HL-60 (cell line): ENCODE measurements at regions not wholly inside any gene's neighbourhood (a gene's known extent, or its start where the extent isn't known, plus 50 kb on each side); places are given as distances from the start of the nearest gene placed in this dataset.

Experiments
- DNase-seq, 2 experiments: peaks; one replicate each; pipeline ENCODE4 v3.0.0-alpha.2; 2010 to 2020; ENCODE audit warnings: low read depth in 1 of 2, low spot score in 1 of 2
- H3K27ac ChIP-seq: fragments of 250-450 bp; sonication (Bioruptor Pico); replicated peaks from 2 replicates; pipeline ENCODE4 v1.5.1; 2020; ENCODE audit warnings: mild to moderate bottlenecking, moderate library complexity
- H3K27me3 ChIP-seq: fragments of 250-450 bp; sonication (Bioruptor Pico); 2 replicates; pipeline ENCODE4 v1.5.1; 2021; ENCODE audit warnings: mild to moderate bottlenecking, moderate library complexity; ENCODE audit not compliant: insufficient read depth, poor library complexity, severe bottlenecking
- H3K4me3 ChIP-seq: replicated peaks from 2 replicates; pipeline ENCODE4 v1.5.1; 2011; ENCODE audit warnings: mild to moderate bottlenecking, control low read depth, low read length; ENCODE audit not compliant: insufficient read depth
- CTCF ChIP-seq: IDR thresholded peaks from one replicate; pipeline ENCODE4 v1.5.1; 2011; ENCODE audit warnings: low read length, control low read depth, inconsistent platforms; ENCODE audit not compliant: insufficient read depth
- GABPA ChIP-seq: IDR thresholded peaks from 2 replicates; pipeline ENCODE4 v1.6.1; 2012; ENCODE audit warnings: low read depth
- POLR2AphosphoS5 ChIP-seq: IDR thresholded peaks from 2 replicates; pipeline ENCODE4 v1.6.1; 2012; ENCODE audit warnings: low read depth
- REST ChIP-seq: IDR thresholded peaks from 2 replicates; pipeline ENCODE4 v1.6.1; 2012; ENCODE audit warnings: low read depth; ENCODE audit not compliant: insufficient replicate concordance
- SPI1 ChIP-seq: IDR thresholded peaks from 2 replicates; pipeline ENCODE4 v1.6.1; 2012; ENCODE audit warnings: low read depth, mild to moderate bottlenecking, borderline replicate concordance

- Histone ChIP-seq H3K4me3 (no peak overlapping the region), H3K27ac (no peak overlapping the region), H3K27me3 (no peaks in the 10 kb centered on the region)
- DNase-seq, result no peak
- TF ChIP-seq REST (peak; percentile 31), SPI1 (no peak), POLR2AphosphoS5 (no peak), GABPA (no peak), CTCF (no peak)
Observed at GRCh38 chr3:160106905-160107861, 118.0 kb upstream of the C3orf80 start.

- no peak for DNase-seq
- Histone ChIP-seq H3K27ac (no peak overlapping the region), H3K27me3 (no peaks in the 10 kb centered on the region), H3K4me3 (no peak overlapping the region)
- no peak for TF ChIP-seq SPI1
- TF ChIP-seq POLR2AphosphoS5, result no peak
- no peak for TF ChIP-seq REST
- no peak for TF ChIP-seq GABPA
- no peak for TF ChIP-seq CTCF
Observed at GRCh38 chr3:160108362-160108761, 116.9 kb upstream of the C3orf80 start.

GRCh38 chr3:160112481-160112880 lies 112.7 kb upstream of the C3orf80 start:
- no peaks in the 10 kb centered on the region for H3K27me3 ChIP-seq
- H3K4me3 ChIP-seq, result no peak overlapping the region
- no peak for DNase-seq
- H3K27ac ChIP-seq, result no peak overlapping the region
- TF ChIP-seq CTCF (no peak), SPI1 (no peak)
